Bronchial epithelial cell (primary cell): ENCODE measurements at regions not wholly inside any gene's neighbourhood (a gene's known extent, or its start where the extent isn't known, plus 50 kb on each side); places are given as distances from the start of the nearest gene placed in this dataset.

ENCODE experiments used
- DNase-seq: peaks from one replicate; pipeline ENCODE4 v3.0.0-alpha.2; 2010; ENCODE audit warnings: low read depth
- FAIRE-seq: peaks from 2 replicates; lab custom pipeline; 2011; peaks lifted over from hg19 to GRCh38; lab: Jason Lieb, UNC
- H3K27me3 ChIP-seq: 2 replicates; pipeline ENCODE4 v1.5.1; 2011; ENCODE audit warnings: low read length; ENCODE audit not compliant: control insufficient read depth, insufficient read depth
- H3K36me3 ChIP-seq: 2 replicates; pipeline ENCODE4 v1.5.1; 2011; ENCODE audit warnings: low read length; ENCODE audit not compliant: control insufficient read depth, insufficient read depth
- H3K4me3 ChIP-seq: 2 replicates; pipeline ENCODE4 v1.5.1; 2011; ENCODE audit warnings: mild to moderate bottlenecking, low read depth, low read length, control low read depth
- TF ChIP-seq, protein P1 (sequence below): IDR thresholded peaks from 2 replicates; pipeline ENCODE4 v1.5.1; 2011; ENCODE audit warnings: mild to moderate bottlenecking, moderate library complexity, low read length, control low read depth, inconsistent platforms; ENCODE audit not compliant: insufficient read depth, severe bottlenecking

DNA sequence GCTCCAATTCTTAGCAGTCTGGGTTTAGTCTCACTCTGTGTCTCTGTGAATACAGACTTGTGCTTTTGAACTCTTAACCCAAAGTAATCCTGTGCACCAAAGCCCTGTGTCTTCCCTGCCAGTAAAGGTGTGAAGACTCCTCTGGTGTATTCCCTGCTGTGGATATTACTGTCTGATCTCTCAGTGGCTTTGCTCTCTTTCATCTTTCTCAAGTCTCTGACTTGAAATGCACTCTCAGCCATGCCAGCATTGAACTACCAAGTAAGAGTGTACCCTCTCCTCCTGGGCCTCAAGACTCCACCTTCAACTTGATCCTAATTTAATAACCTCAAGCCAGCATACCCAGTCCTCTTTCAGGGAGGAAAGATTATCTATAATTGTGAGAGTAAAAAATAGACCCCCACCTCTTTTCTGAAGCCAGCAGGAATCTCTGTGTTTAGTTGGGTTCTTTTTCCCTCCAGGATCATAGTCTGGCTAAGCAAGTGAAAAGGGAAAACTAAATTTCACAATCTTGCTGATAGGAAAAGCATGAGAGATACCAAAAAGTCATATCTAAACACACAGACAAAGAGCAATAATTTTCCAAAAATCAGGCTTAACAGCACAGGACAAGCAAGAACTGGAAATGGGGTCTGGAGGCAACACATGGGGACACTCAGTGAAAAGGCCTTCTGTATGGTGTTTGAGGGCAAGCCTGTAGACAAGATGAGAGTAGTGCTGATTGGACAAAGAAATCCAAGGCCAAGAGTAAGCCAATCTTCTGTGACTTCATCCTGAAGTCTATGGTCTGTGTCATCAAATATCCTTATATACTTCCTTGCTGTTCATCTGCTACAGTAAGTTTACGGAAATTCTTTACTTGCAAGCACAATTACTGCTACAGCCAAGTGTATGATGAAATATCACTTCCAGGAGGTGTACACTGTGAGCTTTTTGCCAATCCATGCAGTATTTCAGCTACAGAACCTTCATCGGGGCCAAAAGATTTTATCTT, 296.1 kb upstream of the TGFBR2 start:
- Histone ChIP-seq H3K36me3 (no peaks in the 10 kb centered on the region), H3K4me3 (no peak overlapping the region), H3K27me3 (no peaks in the 10 kb centered on the region)
- DNase-seq: no peak
- no peak for FAIRE-seq
- TF ChIP-seq, protein P1, sequence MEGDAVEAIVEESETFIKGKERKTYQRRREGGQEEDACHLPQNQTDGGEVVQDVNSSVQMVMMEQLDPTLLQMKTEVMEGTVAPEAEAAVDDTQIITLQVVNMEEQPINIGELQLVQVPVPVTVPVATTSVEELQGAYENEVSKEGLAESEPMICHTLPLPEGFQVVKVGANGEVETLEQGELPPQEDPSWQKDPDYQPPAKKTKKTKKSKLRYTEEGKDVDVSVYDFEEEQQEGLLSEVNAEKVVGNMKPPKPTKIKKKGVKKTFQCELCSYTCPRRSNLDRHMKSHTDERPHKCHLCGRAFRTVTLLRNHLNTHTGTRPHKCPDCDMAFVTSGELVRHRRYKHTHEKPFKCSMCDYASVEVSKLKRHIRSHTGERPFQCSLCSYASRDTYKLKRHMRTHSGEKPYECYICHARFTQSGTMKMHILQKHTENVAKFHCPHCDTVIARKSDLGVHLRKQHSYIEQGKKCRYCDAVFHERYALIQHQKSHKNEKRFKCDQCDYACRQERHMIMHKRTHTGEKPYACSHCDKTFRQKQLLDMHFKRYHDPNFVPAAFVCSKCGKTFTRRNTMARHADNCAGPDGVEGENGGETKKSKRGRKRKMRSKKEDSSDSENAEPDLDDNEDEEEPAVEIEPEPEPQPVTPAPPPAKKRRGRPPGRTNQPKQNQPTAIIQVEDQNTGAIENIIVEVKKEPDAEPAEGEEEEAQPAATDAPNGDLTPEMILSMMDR: no peak

DNA sequence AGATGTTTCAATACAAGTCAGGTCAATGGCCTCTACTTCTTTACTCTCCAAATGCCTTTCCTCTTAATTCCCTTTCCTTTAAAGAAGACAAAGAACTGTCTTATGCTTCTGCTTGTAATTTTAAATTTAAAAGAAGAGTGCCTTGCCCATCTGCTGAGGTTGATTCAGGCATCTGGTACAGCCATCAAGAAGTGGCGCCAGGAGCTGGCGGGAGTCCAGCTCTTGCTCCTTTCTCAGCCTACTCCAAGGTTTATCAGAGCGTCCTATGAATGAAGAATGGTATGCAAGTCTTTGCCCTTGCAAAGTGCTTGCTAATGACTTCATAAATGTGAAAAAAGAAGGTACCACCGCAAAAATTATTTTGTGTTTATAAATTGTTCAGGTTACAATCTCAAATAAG, 294.6 kb upstream of the TGFBR2 start:
- FAIRE-seq (no peak), DNase-seq (no peak)
- H3K36me3 ChIP-seq: no peaks in the 10 kb centered on the region
- H3K27me3 ChIP-seq: no peaks in the 10 kb centered on the region
- TF ChIP-seq, protein P1: no peak
- H3K4me3 ChIP-seq: no peak overlapping the region

DNA sequence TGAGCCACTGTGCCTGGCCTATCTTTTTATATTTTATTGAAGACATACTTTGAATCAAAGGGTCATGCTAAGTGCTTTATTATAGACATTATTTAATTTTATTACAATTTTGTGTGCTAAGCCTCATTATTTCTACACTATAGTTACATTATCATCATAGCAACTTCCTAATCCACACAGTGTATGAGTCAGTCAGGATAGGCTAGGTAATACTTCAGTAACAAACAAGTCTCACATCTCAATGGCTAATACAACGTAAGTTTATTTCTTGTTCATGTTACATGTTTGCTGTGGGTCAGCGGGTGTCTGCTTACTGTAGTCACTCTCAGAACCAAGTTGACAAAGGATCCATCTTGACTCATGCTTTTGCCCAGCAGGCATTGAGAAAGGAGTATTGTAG, 292.6 kb upstream of the TGFBR2 start:
- DNase-seq (no peak), FAIRE-seq (no peak)
- no peaks in the 10 kb centered on the region for H3K27me3 ChIP-seq
- TF ChIP-seq, protein P1: no peak
- H3K4me3 ChIP-seq: no peak overlapping the region
- no peaks in the 10 kb centered on the region for H3K36me3 ChIP-seq

DNA sequence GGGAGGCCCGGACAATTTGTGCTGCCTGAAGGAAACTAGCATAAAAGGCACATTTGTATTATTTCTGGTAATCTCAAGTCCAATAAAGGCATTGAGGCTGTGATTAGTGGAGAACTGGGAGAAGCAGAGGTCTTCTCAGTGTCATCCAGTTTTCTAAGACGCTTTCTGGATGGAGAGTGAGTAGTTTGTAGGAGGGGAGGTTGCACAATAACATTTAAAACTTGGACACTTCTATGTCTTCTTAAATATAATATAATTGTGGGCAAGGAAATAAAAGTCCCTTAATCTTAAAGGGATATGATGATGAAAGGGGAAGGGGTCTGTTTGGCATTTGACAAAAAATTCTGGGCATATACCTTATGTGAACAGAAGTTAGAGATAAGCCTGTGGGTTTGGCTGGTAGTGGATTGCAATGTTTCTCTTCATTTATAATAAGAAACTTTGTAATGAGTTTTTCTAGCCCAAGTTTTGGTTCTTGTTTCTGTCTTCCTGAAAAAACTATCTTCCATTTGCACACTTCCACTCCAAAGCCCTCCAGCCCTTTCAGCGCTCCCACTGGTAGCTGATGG, 291.6 kb upstream of the TGFBR2 start:
- FAIRE-seq: no peak
- Histone ChIP-seq H3K27me3 (no peaks in the 10 kb centered on the region), H3K36me3 (no peaks in the 10 kb centered on the region), H3K4me3 (no peak overlapping the region)
- DNase-seq: no peak
- TF ChIP-seq, protein P1: no peak

DNA sequence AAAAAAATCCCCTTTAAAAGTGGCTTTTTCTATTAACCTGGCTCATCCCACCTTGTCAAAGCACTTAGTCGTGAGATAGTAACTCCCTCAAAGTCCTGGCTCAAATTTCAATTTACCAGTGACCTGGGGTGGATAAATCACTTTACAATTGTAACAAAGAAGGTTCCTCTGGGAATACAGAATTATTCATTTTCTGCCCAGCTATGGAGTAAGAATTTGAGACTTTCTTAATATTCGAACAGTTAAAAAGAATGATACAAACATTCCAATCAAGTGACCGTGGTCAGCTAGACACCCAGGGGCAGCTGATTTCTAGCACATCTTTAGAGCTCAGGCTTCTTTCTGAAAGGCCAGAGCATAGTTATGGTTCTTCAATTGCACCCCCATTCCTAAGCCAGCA, 291.0 kb upstream of the TGFBR2 start:
- Histone ChIP-seq H3K36me3 (no peaks in the 10 kb centered on the region), H3K4me3 (no peak overlapping the region), H3K27me3 (no peaks in the 10 kb centered on the region)
- FAIRE-seq (no peak), DNase-seq (no peak)
- TF ChIP-seq, protein P1: no peak
